ENCODE measurements at regions not wholly inside any gene's neighbourhood (a gene's known extent, or its start where the extent isn't known, plus 50 kb on each side); places are given as distances from the start of the nearest gene placed in this dataset.

DNA sequence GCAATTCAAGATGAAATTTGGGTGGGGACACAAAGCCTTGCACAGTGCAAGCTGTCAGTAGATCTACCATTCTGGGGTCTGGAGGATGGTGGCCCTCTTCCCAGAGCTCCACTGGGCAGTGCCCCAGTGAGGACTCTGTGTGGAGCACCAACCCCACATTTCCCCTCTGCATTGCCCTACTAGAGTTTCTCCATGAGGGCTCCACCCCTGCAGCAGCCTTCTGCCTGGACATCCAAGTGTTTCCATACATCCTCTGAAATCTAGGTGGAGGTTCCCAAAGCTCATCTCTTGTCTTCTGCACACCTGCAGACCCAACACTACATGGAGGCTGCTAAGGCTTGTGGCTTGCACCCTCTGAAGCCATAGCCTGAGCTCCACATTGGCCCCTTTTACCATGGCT, 402.3 kb downstream of the RAB28 start:
- H3K36me3 Mint-ChIP-seq (ENCODE audit: low read depth) = peaks cover 5% of the 10 kb centered on the region
- H3K27me3 Mint-ChIP-seq (ENCODE audit: low read depth) = no peaks in the 10 kb centered on the region
- DNase-seq (ENCODE audit: low spot score) = no peak
- H3K4me3 Mint-ChIP-seq (ENCODE audit: unreplicated experiment) = no peak overlapping the region
- TF ChIP-seq, protein P1, sequence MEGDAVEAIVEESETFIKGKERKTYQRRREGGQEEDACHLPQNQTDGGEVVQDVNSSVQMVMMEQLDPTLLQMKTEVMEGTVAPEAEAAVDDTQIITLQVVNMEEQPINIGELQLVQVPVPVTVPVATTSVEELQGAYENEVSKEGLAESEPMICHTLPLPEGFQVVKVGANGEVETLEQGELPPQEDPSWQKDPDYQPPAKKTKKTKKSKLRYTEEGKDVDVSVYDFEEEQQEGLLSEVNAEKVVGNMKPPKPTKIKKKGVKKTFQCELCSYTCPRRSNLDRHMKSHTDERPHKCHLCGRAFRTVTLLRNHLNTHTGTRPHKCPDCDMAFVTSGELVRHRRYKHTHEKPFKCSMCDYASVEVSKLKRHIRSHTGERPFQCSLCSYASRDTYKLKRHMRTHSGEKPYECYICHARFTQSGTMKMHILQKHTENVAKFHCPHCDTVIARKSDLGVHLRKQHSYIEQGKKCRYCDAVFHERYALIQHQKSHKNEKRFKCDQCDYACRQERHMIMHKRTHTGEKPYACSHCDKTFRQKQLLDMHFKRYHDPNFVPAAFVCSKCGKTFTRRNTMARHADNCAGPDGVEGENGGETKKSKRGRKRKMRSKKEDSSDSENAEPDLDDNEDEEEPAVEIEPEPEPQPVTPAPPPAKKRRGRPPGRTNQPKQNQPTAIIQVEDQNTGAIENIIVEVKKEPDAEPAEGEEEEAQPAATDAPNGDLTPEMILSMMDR (IDR thresholded peaks at IDR 0.05) = no peak
- no peaks in the 10 kb centered on the region for H3K4me1 Mint-ChIP-seq (ENCODE audit: low read depth)
- peaks cover 20% of the 10 kb centered on the region for H3K9me3 Mint-ChIP-seq (ENCODE audit: low read depth)
- no peak overlapping the region for H3K27ac Mint-ChIP-seq (ENCODE audit: unreplicated experiment)

DNA sequence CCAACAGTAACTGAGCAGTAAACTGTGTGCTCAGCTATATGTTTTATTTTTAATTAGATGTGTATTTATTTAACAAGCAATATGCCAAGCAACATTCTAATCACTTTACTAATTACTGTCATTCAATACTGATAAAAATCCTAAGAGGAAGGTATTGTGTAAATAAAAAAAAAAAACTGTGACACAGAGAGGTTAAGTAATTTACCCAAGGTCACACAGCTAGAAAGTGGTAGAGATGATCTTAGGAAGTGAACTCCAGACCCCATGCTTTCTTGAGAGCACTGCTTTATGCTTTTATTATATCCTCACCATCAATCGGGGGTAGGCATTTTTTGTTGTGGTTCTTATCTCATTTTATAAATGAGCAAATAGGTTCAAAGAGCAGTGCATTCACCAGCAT, 417.1 kb downstream of the RAB28 start:
- Mint-ChIP-seq H3K4me3 (ENCODE audit: unreplicated experiment) (no peak overlapping the region), H3K4me1 (ENCODE audit: low read depth) (no peaks in the 10 kb centered on the region), H3K27me3 (ENCODE audit: low read depth) (no peaks in the 10 kb centered on the region), H3K9me3 (ENCODE audit: low read depth) (peaks cover 8% of the 10 kb centered on the region), H3K27ac (ENCODE audit: unreplicated experiment) (no peak overlapping the region), H3K36me3 (ENCODE audit: low read depth) (no peaks in the 10 kb centered on the region)
- no peak for DNase-seq (ENCODE audit: low spot score)
- TF ChIP-seq, protein P1 (IDR thresholded peaks at IDR 0.05) = no peak

DNA sequence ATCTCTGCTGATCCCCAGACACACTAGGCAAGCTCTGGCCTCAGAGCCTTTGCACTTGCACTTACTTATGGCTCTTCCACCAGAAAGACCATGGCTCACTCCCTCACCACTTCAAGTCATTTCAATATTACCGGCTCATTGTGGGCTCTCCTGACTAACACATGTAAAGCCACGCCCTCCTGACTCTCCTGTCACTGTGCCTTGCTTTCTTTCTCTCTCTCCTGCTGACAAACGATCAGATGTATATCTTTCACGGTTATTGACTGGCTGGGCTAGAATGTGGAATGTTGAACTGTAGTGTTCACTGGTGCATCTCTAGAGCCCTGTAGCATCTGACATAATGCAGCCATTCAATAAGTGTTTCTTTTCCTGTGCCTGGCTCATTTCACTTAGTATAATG, 425.1 kb downstream of the RAB28 start:
- no peaks in the 10 kb centered on the region for H3K9me3 Mint-ChIP-seq (ENCODE audit: low read depth)
- no peak overlapping the region for H3K4me3 Mint-ChIP-seq (ENCODE audit: unreplicated experiment)
- H3K27ac Mint-ChIP-seq (ENCODE audit: unreplicated experiment) = no peak overlapping the region
- TF ChIP-seq, protein P1 (IDR thresholded peaks at IDR 0.05) = no peak
- H3K36me3 Mint-ChIP-seq (ENCODE audit: low read depth) = no peaks in the 10 kb centered on the region
- peaks cover 3% of the 10 kb centered on the region for H3K4me1 Mint-ChIP-seq (ENCODE audit: low read depth)
- no peaks in the 10 kb centered on the region for H3K27me3 Mint-ChIP-seq (ENCODE audit: low read depth)
- no peak for DNase-seq (ENCODE audit: low spot score)

DNA sequence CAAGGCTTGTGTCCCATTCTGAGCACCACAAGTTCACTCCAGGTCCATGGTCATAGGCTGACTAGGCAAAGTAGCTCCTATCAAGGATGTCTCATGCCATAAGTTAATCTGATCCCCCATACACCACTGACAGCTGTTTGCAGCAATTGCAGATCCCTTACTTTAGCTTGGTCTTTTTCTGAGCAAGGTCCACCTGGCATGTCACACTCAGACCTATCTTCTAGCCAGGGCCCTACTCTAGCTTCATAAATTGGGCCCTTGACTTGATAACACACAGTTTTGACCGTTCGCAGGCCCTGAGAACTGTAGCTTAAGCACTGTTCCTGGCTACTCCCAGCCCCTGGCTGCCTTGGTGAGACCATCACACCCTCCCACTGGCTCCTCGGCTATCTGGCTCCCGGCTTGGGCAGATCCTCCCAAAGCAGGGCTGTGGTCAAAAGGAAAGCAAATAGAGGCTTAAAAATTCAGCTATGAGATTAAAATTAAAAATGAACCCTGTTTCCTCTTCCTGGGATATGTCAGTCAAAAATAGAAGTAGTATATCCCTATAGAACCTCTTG, 427.4 kb downstream of the RAB28 start:
- H3K27ac Mint-ChIP-seq (ENCODE audit: unreplicated experiment) = no peak overlapping the region
- no peaks in the 10 kb centered on the region for H3K36me3 Mint-ChIP-seq (ENCODE audit: low read depth)
- TF ChIP-seq, protein P1 (IDR thresholded peaks at IDR 0.05) = no peak
- no peak for DNase-seq (ENCODE audit: low spot score)
- peaks cover 3% of the 10 kb centered on the region for H3K4me1 Mint-ChIP-seq (ENCODE audit: low read depth)
- no peaks in the 10 kb centered on the region for H3K9me3 Mint-ChIP-seq (ENCODE audit: low read depth)
- H3K4me3 Mint-ChIP-seq (ENCODE audit: unreplicated experiment) = no peak overlapping the region
- H3K27me3 Mint-ChIP-seq (ENCODE audit: low read depth) = no peaks in the 10 kb centered on the region

DNA sequence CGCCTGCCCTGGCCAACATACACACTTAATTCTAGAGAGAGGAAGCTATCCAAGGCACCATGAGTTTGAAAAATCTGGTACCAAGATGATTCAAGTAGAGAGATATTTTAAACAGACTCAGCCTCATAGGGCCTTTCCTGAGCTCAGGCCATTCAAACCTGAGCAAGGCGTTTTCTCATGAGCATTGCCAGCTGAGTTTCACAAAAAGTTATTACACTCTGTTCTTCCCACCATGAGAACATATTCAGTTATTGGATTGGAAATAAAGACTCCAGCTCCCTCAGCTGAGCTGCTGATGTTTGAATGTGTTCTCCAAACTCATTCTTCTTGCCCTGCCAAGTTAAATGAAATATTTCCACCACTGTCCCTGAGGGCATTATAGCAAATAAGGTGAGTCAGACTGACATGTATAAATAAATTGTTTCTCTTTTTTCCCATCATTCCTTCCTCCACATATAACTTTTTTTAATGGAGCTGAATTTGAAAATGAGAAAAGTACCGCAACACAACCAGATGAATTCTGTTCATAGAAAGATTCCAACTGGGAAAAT, 429.6 kb downstream of the RAB28 start:
- H3K27ac Mint-ChIP-seq (ENCODE audit: unreplicated experiment) = no peak overlapping the region
- peaks cover under 1% of the 10 kb centered on the region for H3K36me3 Mint-ChIP-seq (ENCODE audit: low read depth)
- TF ChIP-seq, protein P1 (IDR thresholded peaks at IDR 0.05) = no peak
- no peaks in the 10 kb centered on the region for H3K27me3 Mint-ChIP-seq (ENCODE audit: low read depth)
- no peak overlapping the region for H3K4me3 Mint-ChIP-seq (ENCODE audit: unreplicated experiment)
- no peak for DNase-seq (ENCODE audit: low spot score)
- H3K4me1 Mint-ChIP-seq (ENCODE audit: low read depth) = peaks cover 3% of the 10 kb centered on the region
- peaks cover 2% of the 10 kb centered on the region for H3K9me3 Mint-ChIP-seq (ENCODE audit: low read depth)

Measured in chondrocyte (in vitro differentiated cells).